H1 (cell line): ENCODE measurements at regions not wholly inside any gene's neighbourhood (a gene's known extent, or its start where the extent isn't known, plus 50 kb on each side); places are given as distances from the start of the nearest gene placed in this dataset.

Experiments
- ASH2L ChIP-seq: fragments of 200-600, 300-600 bp; sonication (generic); IDR thresholded peaks from one replicate; pipeline ENCODE4 v1.7.1; 2017; ENCODE audit warnings: low read length
- JUN ChIP-seq: IDR thresholded peaks from 2 replicates; pipeline ENCODE4 v1.6.1; 2011; ENCODE audit warnings: low read depth, mild to moderate bottlenecking, improper control_type of control experiment, low read length
- SP1 ChIP-seq: IDR thresholded peaks from 2 replicates; pipeline ENCODE4 v1.6.1; 2011; ENCODE audit warnings: low read depth, low read length
- TBP ChIP-seq: IDR thresholded peaks from 2 replicates; pipeline ENCODE4 v1.6.1; 2011; ENCODE audit warnings: low read depth, low read length, improper control_type of control experiment

DNA sequence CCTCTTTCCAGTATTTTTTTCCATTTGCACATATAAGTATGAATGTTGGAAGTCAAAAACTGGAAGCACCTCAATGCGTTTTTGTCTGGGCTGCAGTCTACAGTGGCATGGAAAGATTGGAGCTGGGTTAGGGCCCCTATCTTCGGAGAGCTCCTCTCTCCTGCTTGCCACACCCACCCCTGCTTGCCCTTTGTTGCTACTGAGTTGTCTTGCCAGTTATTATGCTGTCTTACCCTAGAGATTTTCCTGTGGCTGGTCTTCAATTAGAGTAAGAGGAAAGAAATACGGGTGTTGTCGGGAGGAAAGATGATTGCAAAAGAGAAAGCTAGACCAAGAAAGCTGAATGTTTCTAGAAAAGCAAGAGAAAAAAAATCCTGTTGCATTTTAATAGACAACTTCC lies 228.9 kb upstream of the CELF2 start (continued):
- TF ChIP-seq ASH2L = no peak
- no peak for TF ChIP-seq SP1
- TF ChIP-seq TBP = no peak
- TF ChIP-seq JUN = no peak
